PFSK-1 (cell line): ENCODE measurements at regions not wholly inside any gene's neighbourhood (a gene's known extent, or its start where the extent isn't known, plus 50 kb on each side); places are given as distances from the start of the nearest gene placed in this dataset.

Experiments
- SIN3A ChIP-seq: IDR thresholded peaks from 2 replicates; pipeline ENCODE4 v1.6.1; 2012; ENCODE audit warnings: mild to moderate bottlenecking, low read length, moderate library complexity, borderline replicate concordance; ENCODE audit not compliant: insufficient read depth
- TAF1 ChIP-seq: IDR thresholded peaks from 2 replicates; pipeline ENCODE4 v1.6.1; 2012; ENCODE audit warnings: low read length, control low read depth, borderline replicate concordance; ENCODE audit not compliant: insufficient read depth
- TF ChIP-seq, protein P1 (sequence below), 2 experiments: IDR thresholded peaks; 2 replicates each; pipeline versions ENCODE4 v1.6.1 to v1.8.0; 2011 to 2012; ENCODE audit warnings: low read depth in 2 of 2, low read length in 2 of 2, control low read depth in 1 of 2, inconsistent platforms in 1 of 2, mild to moderate bottlenecking in 1 of 2, moderate library complexity in 1 of 2; ENCODE audit not compliant: insufficient read depth in 1 of 2

DNA sequence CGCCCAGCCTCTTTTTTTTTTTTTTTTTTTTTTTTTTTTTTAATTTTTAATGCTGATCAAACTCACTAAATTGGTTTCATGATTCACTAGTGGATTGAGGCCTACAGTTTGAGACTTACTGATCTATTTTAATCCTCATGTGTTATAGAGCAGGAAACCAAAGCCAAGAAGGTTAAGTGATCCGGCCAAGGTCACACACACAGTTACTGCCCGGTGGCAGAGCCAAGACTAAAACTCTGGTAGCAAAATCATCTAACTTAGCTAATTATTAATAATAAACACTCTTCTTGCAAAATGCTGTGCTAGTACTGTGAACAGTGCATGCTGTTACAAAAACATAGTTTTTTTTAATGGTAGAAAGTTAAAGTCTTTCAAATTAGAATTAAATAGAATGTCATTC, 188.3 kb upstream of the NFE2L3 start:
- no peak for TF ChIP-seq TAF1
- TF ChIP-seq SIN3A = no peak
- TF ChIP-seq, protein P1, sequence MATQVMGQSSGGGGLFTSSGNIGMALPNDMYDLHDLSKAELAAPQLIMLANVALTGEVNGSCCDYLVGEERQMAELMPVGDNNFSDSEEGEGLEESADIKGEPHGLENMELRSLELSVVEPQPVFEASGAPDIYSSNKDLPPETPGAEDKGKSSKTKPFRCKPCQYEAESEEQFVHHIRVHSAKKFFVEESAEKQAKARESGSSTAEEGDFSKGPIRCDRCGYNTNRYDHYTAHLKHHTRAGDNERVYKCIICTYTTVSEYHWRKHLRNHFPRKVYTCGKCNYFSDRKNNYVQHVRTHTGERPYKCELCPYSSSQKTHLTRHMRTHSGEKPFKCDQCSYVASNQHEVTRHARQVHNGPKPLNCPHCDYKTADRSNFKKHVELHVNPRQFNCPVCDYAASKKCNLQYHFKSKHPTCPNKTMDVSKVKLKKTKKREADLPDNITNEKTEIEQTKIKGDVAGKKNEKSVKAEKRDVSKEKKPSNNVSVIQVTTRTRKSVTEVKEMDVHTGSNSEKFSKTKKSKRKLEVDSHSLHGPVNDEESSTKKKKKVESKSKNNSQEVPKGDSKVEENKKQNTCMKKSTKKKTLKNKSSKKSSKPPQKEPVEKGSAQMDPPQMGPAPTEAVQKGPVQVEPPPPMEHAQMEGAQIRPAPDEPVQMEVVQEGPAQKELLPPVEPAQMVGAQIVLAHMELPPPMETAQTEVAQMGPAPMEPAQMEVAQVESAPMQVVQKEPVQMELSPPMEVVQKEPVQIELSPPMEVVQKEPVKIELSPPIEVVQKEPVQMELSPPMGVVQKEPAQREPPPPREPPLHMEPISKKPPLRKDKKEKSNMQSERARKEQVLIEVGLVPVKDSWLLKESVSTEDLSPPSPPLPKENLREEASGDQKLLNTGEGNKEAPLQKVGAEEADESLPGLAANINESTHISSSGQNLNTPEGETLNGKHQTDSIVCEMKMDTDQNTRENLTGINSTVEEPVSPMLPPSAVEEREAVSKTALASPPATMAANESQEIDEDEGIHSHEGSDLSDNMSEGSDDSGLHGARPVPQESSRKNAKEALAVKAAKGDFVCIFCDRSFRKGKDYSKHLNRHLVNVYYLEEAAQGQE (IDR thresholded peaks at IDR 0.05; ENCODE audit: insufficient read depth in 1 of 2, low read depth in 2 of 2, low read length in 2 of 2) = no peak
